BLaER1 treated with 17β-estradiol and CSF1 and Interleukin-3, amounts not matched to agents 10 nM and 100 nM (cell line): ENCODE measurements at regions not wholly inside any gene's neighbourhood (a gene's known extent, or its start where the extent isn't known, plus 50 kb on each side); places are given as distances from the start of the nearest gene placed in this dataset.

Experiments
- H3K27ac ChIP-seq, 11 experiments: shearing (Covaris generic); formaldehyde crosslinking; 2 replicates each; pipeline ENCODE4 v1.8.1; 2022
- H3K27me3 ChIP-seq, 11 experiments: shearing (Covaris generic); formaldehyde crosslinking; 2 replicates each; pipeline ENCODE4 v1.8.1; 2022
- H3K36me3 ChIP-seq, 11 experiments: shearing (Covaris generic); formaldehyde crosslinking; 2 replicates each; pipeline ENCODE4 v1.8.1; 2022
- H3K4me1 ChIP-seq, 10 experiments: shearing (Covaris generic); formaldehyde crosslinking; 2 replicates each; pipeline ENCODE4 v1.8.1; 2022
- H3K4me2 ChIP-seq, 11 experiments: shearing (Covaris generic); formaldehyde crosslinking; 2 replicates each; pipeline ENCODE4 v1.8.1; 2022
- H3K4me3 ChIP-seq, 10 experiments: shearing (Covaris generic); formaldehyde crosslinking; 2 replicates each; pipeline ENCODE4 v1.8.1; 2022
- H3K9ac ChIP-seq, 11 experiments: shearing (Covaris generic); formaldehyde crosslinking; 2 replicates each; pipeline ENCODE4 v1.8.1; 2022
- H3K9me3 ChIP-seq, 11 experiments: shearing (Covaris generic); formaldehyde crosslinking; replicated peaks in 1 of 11; 2 replicates each; pipeline ENCODE4 v1.8.1; 2022
- H4K20me1 ChIP-seq, 11 experiments: shearing (Covaris generic); formaldehyde crosslinking; 2 replicates each; pipeline ENCODE4 v1.8.1; 2022
- Cebpa-rat ChIP-seq, 11 experiments: shearing (Covaris generic); IDR thresholded peaks; 2 replicates each; pipeline ENCODE4 v1.8.1; 2022

DNA sequence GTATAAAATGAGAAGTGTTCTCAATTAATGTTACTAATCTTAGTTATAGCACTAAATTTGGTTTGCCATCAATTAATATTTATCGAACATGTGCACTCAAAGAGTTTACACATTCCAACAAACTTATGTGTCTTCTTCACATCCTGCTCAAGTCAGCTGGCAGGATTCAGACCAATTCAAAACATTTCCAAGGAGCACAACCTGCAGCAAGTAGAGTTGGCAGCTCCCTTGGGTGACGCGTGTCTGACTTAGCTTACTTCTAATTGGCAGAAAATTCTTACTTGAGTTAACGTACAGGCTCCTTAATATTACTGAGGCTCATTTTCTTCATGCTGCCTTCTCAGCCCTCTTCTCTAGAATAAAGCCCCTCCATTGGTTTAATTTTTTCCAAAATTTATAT, 110.4 kb upstream of the PFN2 start:
- Histone ChIP-seq H3K27me3 (no peaks in the 10 kb centered on the region), H3K4me1 (no peaks in the 10 kb centered on the region), H3K9me3 (peaks cover 6 to 15% (median 12%) of the 10 kb centered on the region in 11 experiments; a peak in 21 of 22 replicates), H4K20me1 (no peaks in the 10 kb centered on the region), H3K4me3 (no peak overlapping the region), H3K4me2 (no peak overlapping the region), H3K27ac (no peak overlapping the region), H3K9ac (no peak overlapping the region), H3K36me3 (no peaks in the 10 kb centered on the region)
- TF ChIP-seq Cebpa-rat (IDR thresholded peaks at IDR 0.05), result no peak

DNA sequence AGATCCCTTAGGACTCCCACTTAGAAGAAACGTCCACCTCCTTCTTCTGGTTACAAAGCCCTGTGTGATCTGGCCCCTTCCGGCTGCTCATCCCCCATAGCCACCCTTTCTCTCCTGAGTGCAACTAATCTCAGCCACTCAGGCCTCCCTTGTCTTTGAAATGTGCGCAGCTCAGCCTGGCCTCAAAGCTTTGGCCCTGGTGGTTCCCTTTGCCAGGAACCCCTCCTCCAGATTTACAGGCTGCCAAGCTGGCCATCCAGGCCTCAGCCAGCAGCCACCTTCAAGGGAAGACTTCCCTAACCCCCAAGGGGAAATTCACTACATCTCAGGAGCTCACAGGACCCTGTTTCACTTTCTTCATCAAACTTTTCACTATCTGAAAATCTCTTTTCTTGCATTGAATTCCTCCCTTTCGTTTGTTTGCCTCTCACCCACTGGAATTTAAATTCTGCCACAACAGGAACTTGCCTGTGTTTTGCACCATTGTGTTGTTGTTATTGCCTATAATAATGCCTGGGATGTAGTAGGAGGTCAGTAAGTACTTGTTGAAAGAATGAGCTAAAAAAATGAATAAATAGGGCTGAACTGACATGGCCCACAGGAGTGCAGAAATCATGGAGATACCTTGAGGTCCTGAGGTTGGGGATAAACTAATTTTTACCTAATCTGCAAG, 109.5 kb upstream of the PFN2 start:
- Histone ChIP-seq H3K4me3 (no peak overlapping the region), H3K36me3 (no peaks in the 10 kb centered on the region), H3K9ac (no peak overlapping the region), H3K27me3 (no peaks in the 10 kb centered on the region), H4K20me1 (no peaks in the 10 kb centered on the region), H3K9me3 (peaks cover 9 to 20% (median 15%) of the 10 kb centered on the region in 11 experiments; a peak in 21 of 22 replicates), H3K4me1 (no peaks in the 10 kb centered on the region), H3K27ac (no peak overlapping the region), H3K4me2 (no peak overlapping the region)
- no peak for TF ChIP-seq Cebpa-rat (IDR thresholded peaks at IDR 0.05)

DNA sequence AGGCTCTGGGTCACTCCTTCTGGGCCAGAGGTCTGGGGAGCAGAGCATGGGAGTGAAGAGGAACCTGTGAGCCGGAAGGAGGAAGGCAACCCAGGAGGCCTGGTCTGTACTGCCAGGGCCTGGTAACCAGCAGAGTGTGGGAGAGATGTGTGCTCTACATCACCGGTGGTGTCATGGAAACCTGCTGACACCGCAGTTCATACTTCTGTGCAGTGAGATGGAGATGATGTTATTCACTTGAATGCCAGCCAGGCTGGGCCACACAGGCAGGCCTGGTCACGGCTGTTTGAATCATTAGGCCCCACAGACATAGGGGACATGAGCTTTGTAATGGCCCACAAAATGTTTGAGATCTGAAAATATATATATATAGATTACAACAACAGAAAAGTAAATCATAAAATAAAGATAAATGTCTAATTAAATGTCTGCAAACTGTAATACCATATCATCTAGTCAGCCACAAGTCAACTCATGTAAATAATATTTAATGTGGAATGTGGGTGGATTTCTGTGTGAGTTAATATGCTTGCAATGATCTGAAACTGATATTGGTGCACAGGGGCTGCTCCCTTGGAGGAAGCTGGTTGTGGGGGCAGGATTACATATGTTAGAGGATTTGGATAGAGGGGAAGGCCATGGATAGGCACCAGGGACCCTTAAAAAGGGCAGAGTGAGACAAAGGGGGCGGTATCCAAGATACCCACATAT, 108.5 kb upstream of the PFN2 start:
- Histone ChIP-seq H4K20me1 (no peaks in the 10 kb centered on the region), H3K27me3 (no peaks in the 10 kb centered on the region), H3K4me3 (no peak overlapping the region), H3K4me2 (no peak overlapping the region), H3K9me3 (peaks cover 9 to 20% (median 15%) of the 10 kb centered on the region in 11 experiments; a peak in 21 of 22 replicates), H3K27ac (no peak overlapping the region), H3K36me3 (no peaks in the 10 kb centered on the region), H3K4me1 (no peaks in the 10 kb centered on the region), H3K9ac (no peak overlapping the region)
- no peak for TF ChIP-seq Cebpa-rat (IDR thresholded peaks at IDR 0.05)

DNA sequence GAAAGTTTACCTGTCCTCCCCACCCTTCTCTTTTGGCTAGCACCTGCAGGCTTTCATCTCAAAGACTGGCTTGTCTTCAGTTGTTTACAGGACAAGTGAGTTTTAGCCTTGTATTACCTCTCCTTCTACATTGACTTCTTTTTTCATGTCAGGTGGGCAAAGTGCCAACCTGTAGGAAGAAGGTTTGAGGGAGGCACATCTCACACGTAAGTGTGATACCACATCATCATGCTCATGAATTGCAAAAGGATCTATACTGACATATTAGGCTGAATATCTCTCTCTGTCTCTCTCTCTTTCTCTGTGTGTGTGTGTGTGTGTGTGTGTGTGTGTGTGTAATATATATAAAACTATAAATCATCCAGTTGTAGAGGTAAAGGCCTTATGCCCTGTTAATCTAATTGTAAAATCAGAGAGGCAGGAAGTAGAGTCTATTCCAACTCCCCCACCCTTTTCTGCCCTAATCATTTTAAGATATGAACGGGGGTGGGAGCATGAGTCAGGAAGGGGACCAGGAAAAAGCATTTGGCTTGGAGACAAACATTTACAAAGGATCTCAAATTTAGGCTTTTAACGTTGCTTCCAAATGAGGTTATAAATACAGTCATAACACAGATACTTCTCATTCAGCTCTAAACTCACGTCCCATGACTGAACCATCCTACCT, 107.0 kb upstream of the PFN2 start:
- H3K4me1 ChIP-seq, result no peaks in the 10 kb centered on the region
- no peak for TF ChIP-seq Cebpa-rat (IDR thresholded peaks at IDR 0.05)
- no peaks in the 10 kb centered on the region for H3K27me3 ChIP-seq
- no peak overlapping the region for H3K4me2 ChIP-seq
- H3K36me3 ChIP-seq, result no peaks in the 10 kb centered on the region
- peaks cover 9 to 20% (median 15%) of the 10 kb centered on the region in 11 experiments; a peak in 21 of 22 replicates for H3K9me3 ChIP-seq
- no peak overlapping the region for H3K9ac ChIP-seq
- H4K20me1 ChIP-seq, result no peaks in the 10 kb centered on the region
- no peak overlapping the region for H3K27ac ChIP-seq
- no peak overlapping the region for H3K4me3 ChIP-seq

DNA sequence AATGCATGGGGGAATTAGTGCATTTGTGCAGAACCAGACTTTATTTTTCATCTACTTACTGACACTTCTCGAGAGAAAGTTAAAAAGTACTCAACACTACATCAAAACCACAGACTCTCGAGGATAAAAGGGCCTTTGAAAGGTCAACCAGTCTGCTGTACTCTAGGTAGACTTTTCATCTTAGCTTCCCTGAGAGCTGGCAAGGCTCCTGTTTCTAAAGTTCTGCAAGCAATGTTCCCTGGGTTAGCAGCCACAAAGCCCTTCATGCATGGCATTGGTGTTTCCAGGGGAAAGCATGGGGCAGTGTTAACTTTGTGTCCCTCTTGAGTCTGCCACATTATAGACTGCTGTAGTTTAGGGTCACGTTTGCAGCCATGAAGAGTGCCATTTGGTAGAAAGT, 106.4 kb upstream of the PFN2 start:
- Histone ChIP-seq H3K9me3 (peaks cover 9 to 20% (median 15%) of the 10 kb centered on the region in 11 experiments; a peak in 21 of 22 replicates), H3K9ac (no peak overlapping the region)
- no peak for TF ChIP-seq Cebpa-rat (IDR thresholded peaks at IDR 0.05)

DNA sequence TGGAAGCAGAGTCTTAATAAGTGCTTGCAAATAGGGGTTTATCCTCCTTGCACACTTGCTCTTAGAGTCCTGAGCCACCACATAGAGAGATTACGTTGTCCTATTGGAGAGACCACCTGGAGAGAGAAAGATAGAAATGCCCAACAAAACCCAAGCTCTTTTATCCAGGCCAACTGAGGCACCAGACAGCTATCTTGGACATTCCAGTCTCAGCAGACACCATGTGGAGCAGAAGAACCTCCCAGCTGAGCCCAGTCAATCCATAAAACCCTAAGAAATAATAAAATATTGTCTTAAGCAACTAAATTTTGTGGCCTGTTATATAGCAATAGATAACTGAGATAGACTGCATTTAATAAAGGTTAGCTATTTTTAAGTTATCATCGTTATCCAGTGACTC, 105.7 kb upstream of the PFN2 start:
- Histone ChIP-seq H3K27ac (no peak overlapping the region), H3K9ac (no peak overlapping the region), H3K36me3 (no peaks in the 10 kb centered on the region), H3K4me1 (no peaks in the 10 kb centered on the region), H3K4me3 (no peak overlapping the region), H3K27me3 (no peaks in the 10 kb centered on the region), H3K4me2 (no peak overlapping the region), H3K9me3 (peaks cover 9 to 20% (median 15%) of the 10 kb centered on the region in 11 experiments; a peak in 21 of 22 replicates), H4K20me1 (no peaks in the 10 kb centered on the region)
- no peak for TF ChIP-seq Cebpa-rat (IDR thresholded peaks at IDR 0.05)

More for the DNA sequence above, 106.4 kb upstream of the PFN2 start:
- no peaks in the 10 kb centered on the region for H3K27me3 ChIP-seq
- H3K4me1 ChIP-seq, result no peaks in the 10 kb centered on the region
- no peaks in the 10 kb centered on the region for H3K36me3 ChIP-seq
- H3K4me3 ChIP-seq, result no peak overlapping the region
- no peak overlapping the region for H3K27ac ChIP-seq
- no peaks in the 10 kb centered on the region for H4K20me1 ChIP-seq
- H3K4me2 ChIP-seq, result no peak overlapping the region

DNA sequence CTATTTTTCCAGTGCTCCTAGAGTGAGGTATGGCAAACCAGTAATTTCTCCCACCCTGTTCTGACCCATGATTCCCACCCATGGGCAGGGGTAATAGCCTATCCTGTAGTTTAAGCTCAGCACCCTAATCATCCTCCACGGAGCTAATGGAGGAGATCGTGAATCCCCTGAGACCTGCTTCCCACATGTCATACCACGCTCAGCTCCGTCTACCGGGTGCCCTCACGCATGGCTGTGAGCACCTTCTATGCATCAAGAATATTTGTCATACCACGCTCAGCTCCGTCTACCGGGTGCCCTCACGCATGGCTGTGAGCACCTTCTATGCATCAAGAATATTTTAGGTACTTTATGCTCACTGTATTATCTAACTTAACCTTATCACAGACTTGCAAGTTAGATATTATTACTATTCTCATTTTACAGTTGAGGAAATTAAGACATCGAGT, 104.7 kb upstream of the PFN2 start:
- no peak overlapping the region for H3K9ac ChIP-seq
- H3K9me3 ChIP-seq, result peaks cover 9 to 20% (median 15%) of the 10 kb centered on the region in 11 experiments; a peak in 21 of 22 replicates
- H3K4me3 ChIP-seq, result no peak overlapping the region
- H3K27ac ChIP-seq, result no peak overlapping the region
- H3K4me2 ChIP-seq, result no peak overlapping the region
- TF ChIP-seq Cebpa-rat (IDR thresholded peaks at IDR 0.05), result no peak
- no peaks in the 10 kb centered on the region for H3K4me1 ChIP-seq
- H3K27me3 ChIP-seq, result no peaks in the 10 kb centered on the region
- no peaks in the 10 kb centered on the region for H4K20me1 ChIP-seq
- no peaks in the 10 kb centered on the region for H3K36me3 ChIP-seq

DNA sequence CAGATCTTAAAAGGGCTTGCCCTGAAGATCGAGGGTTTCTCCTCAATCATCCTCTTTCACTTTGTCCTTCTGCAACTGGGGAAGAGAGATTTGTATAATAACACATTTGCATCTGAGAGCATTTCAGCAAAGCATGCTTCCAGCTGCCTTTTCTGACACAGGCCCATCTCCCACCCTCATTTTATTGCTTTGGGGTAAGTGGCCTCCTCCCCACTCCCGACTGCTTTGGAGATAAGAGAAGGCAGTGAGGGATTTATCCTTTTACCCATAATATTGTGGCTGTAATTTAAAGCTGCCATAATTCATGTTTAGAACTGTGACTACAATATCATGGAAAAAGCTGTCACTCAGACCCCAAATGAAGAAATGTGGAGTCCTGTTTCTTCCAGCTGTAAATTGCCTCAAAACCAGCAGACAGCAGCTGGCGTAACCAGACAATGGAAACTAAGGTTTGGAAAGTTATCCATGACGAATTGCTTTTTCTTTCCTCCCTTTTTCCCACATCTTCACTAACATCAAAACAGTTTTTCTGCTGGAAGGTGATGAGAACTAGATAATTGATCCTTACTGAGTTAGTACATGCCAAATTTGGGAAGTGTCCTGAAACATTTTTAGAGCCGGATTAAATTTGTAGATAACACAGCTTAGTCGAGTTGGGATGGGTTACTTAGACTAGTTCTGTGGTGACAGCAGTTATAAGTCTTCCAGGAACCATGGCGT, 104.2 kb upstream of the PFN2 start:
- H3K4me2 ChIP-seq, result no peak overlapping the region

DNA sequence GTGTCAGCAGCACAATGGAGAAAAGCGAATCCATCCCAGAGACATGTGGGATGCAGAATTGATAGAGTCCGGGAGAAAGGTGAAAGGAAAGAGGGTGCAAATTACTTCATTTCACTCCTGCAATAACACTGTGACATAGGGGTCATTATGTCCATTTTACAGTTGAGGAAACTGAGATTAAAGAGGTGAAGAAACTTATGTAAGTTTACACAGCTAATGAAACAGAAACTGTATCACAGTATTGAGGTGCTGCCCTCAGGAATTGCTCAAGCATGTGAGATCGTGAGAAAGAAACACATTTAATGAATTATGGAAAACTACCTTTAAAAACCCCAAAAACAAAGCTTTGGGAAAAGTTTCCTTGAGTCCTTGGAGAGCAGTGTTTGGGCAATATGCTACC, 103.6 kb upstream of the PFN2 start:
- Histone ChIP-seq H3K4me1 (no peaks in the 10 kb centered on the region), H3K9me3 (peaks cover 9 to 20% (median 15%) of the 10 kb centered on the region in 11 experiments; a peak in 21 of 22 replicates), H4K20me1 (no peaks in the 10 kb centered on the region), H3K27ac (no peak overlapping the region), H3K36me3 (no peaks in the 10 kb centered on the region), H3K4me2 (no peak overlapping the region), H3K4me3 (no peak overlapping the region), H3K27me3 (no peaks in the 10 kb centered on the region), H3K9ac (no peak overlapping the region)
- no peak for TF ChIP-seq Cebpa-rat (IDR thresholded peaks at IDR 0.05)

More for the DNA sequence above, 104.2 kb upstream of the PFN2 start:
- no peak overlapping the region for H3K4me3 ChIP-seq
- H3K4me1 ChIP-seq, result no peaks in the 10 kb centered on the region
- H4K20me1 ChIP-seq, result no peaks in the 10 kb centered on the region
- no peak; a peak in 1 of 22 replicates for TF ChIP-seq Cebpa-rat (IDR thresholded peaks at IDR 0.05)
- no peak overlapping the region for H3K27ac ChIP-seq
- no peaks in the 10 kb centered on the region for H3K27me3 ChIP-seq
- no peaks in the 10 kb centered on the region for H3K36me3 ChIP-seq
- H3K9me3 ChIP-seq, result peaks cover 9 to 20% (median 15%) of the 10 kb centered on the region in 11 experiments; a peak in 21 of 22 replicates
- H3K9ac ChIP-seq, result no peak overlapping the region
